Urothelium cell line (cell line): ENCODE measurements at regions not wholly inside any gene's neighbourhood (a gene's known extent, or its start where the extent isn't known, plus 50 kb on each side); places are given as distances from the start of the nearest gene placed in this dataset.

Experiments used
- DNase-seq: peaks from one replicate; pipeline ENCODE4 v3.0.0; 2011; ENCODE audit warnings: low spot score, mixed read lengths
- FAIRE-seq: peaks from 2 replicates; lab custom pipeline; 2011; peaks lifted over from hg19 to GRCh38; lab: Jason Lieb, UNC

DNA sequence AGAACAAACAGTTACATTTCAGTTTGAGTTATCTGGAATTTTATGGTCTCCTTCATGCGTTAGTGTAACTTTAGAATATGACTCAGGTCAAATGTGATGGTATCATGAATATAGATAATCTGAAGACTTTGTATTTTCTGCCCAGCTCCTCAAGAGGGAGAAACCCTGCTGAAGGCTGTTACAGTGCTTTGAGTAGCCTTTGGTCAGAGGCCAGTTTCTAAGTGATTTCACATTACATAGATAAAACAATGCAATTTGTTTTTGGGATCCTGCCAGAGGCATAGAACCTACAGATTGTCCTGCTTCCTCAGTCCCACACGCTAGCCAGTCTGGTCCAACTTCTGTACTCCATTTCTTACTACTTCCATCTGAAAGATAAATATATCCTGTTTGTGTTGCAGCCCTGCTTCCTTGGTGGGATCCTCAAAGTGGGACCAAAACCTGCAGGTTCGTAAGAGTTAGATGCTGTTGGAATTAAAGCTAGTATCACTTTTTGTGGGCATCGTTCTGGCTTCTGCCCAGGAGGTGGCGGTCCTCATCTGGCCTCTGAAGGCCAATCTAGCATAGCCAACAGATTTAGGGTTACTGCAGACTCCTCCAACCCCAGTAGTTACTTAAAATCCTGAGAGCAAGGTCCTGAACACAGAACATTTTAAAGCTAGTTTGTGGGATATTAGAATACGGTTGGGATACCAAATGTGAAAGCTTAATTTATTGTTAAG, 645.8 kb upstream of the USP24 start:
- FAIRE-seq, result no peak
- no peak for DNase-seq

GRCh38 chr1:55860326-55860725, 645.2 kb upstream of the USP24 start:
- no peak for DNase-seq
- FAIRE-seq, result no peak

DNA sequence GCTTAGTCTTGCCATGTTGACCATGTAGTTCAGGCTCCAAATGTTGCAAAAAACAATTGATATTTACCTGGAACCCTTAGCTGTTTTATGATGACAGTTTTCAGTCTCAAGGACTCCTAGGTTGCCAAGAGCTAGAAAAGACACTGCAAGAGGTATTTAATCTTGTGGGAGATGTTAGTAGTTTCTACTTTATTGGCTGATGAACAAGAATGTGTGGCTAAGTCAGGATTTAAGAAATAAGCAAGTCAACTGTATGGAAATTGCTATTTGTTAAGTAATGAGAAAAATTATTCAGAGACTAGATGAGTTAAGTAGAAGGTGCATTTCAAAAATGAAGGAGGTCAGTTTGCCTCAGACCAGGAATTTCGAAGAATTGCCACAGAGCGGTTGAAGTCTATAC, 639.7 kb upstream of the USP24 start:
- FAIRE-seq (no peak), DNase-seq (no peak)

DNA sequence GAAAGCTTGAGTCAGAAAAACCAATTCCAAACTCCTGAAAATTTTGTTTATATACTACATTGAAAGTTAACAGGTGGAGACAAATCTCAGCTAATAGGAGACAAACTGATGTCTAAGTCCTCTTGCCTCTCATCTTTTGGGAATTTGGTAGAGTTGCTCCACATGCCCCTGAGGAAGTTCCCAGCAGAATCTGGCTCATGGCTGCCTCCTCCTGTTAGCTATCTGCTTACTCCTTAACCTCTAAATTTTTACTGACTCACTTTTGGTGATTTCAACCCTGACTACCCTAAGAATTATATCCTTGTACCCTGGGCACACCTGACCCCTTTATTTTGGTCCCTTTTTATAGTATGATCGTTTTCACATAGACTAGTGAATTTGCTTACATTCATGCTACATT, 633.7 kb upstream of the USP24 start:
- FAIRE-seq (no peak), DNase-seq (no peak)

- FAIRE-seq (no peak), DNase-seq (no peak)
These were observed 630.9 kb upstream of the USP24 start for GRCh38 chr1:55846051-55846450.

DNA sequence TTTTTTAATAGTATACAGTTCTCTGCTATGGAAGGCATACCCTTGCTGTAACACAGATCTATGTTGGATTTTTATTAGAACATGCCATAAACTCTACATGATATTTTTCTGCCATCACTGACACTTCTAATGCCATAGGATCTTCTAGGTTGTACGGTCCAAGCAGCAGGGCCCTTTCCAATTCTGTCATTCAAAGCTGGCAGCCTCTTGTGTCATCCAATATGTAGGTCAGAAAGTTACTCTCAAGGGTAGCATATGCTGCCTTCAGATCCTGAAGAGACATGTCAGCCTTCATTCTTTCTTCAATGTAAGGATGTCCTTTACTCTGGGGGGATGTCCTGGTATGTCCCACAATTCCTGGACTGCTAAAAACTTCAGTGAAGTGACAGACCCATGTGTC, 629.2 kb upstream of the USP24 start:
- DNase-seq (no peak), FAIRE-seq (no peak)

DNA sequence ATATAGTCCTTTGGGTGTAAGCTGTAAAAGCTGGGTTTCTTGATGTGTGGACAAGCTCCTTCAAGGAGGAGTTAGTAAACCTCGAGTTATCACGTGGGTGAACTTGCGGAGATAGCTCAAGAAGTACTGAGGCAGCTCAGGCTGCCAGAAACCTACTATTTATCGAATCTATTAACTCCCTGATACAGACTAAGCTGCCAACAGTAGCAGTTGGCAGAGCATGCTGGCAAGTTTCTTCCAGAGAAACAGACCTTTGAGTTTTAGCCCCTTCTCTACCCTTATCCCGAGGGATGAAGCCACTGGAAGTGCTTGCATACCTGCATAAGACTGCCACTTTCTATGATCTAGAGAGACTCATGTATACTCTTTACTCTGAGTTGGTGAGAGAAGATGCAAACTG, 624.5 kb upstream of the USP24 start:
- FAIRE-seq (no peak), DNase-seq (no peak)

- no peak for DNase-seq
- no peak for FAIRE-seq
These were observed 624.1 kb upstream of the USP24 start for GRCh38 chr1:55839221-55839620.

- FAIRE-seq (no peak), DNase-seq (no peak)
These were observed 620.9 kb upstream of the USP24 start for GRCh38 chr1:55836086-55836485.

- DNase-seq, result no peak
- FAIRE-seq, result no peak
These were observed 618.4 kb upstream of the USP24 start for GRCh38 chr1:55833529-55834091.

DNA sequence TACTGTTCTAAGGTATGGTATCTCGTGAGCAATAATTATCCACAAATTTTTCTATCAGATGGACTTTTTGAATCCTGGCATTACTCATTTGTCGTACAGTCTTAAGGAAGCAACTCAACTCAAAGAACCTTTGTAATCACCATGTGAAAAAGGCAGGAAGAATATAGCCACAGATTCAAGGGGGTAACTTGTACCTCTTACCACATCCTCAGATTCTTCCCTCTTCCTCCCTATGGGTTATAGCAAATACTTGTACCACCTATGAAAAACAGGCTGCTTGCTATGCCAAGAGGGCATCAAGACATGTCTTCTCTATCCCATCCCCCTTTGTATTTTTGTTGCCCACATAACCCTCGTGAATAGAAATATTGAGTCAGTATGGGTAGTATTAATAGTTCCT, 616.6 kb upstream of the USP24 start:
- FAIRE-seq (no peak), DNase-seq (no peak)

DNA sequence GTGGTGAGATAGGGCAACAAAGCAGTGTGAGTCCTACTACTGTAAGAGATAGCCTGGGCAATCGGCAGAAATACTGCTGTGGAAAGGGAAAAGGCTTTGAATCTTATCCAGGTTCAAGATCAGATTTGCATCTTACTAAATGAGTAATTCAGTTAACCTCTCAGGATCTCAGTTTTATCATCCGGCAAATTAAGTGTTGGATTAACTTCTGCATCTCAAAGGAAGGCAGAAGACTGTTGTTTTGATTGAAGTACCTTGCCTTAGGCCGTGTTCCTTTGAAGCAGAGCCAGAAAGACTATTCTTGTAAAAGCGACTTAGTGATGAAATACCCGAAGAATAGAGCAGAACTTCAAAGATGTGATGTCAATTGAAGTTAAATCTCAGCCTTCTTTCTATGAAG, 612.9 kb upstream of the USP24 start:
- DNase-seq, result no peak
- FAIRE-seq, result peak; percentile 13

DNA sequence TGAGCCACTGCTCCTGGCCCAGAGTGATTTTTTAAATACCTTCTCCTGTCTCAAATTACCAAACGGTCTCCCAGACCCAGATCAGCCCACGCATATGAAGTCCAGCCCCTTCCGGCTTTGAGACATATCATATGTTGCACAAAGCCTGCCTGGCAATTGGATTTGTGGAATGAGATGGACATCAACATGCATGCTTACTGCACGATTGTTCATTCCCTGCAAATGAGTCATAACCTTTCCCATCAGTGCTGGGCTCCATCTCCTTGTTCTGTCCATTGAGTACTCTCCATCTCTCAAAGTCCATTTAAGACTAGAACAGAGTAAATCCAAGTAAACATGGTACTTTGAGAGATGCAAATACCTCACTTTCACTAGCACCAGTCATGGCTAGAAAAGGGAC, 612.2 kb upstream of the USP24 start:
- FAIRE-seq, result peak; percentile 5
- peak; percentile 65 for DNase-seq

DNA sequence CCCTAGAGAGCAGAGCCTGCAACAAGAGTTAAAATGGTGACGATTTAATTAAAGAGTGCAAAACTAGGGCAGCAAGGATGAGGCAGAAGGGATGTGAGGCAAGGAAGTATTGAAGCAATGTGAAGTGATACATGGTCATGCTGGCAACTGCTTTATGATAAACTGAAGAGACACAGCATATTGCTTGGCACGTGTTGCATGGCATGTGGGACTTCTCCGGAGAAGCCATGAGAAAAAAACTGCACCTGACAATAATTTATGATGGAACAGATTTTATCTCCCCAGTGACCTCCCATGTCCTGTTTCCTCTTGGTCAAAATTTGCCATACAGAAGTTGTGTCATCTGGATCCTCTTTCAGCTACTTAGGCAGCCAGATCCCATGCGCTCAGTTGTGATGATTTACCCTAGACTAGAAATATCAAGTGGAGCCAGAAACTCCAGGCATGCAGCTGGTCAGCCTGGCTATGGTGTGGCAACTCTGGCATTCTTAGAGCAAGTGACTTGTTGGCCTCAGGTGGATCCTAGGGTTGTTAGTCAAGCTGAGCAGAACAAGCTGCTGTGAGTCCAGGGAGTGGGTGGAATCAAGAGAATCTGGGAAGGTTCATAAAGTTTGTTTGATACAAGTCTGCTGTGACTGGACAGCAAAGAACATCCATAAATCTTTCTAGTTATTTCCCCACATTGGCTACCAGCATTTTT, 611.4 kb upstream of the USP24 start:
- peak; percentile 9 for FAIRE-seq
- no peak for DNase-seq

- FAIRE-seq (no peak), DNase-seq (no peak)
These were observed 610.3 kb upstream of the USP24 start for GRCh38 chr1:55825461-55825860.

- FAIRE-seq, result no peak
- DNase-seq, result no peak
These were observed 609.1 kb upstream of the USP24 start for GRCh38 chr1:55824251-55824640.

DNA sequence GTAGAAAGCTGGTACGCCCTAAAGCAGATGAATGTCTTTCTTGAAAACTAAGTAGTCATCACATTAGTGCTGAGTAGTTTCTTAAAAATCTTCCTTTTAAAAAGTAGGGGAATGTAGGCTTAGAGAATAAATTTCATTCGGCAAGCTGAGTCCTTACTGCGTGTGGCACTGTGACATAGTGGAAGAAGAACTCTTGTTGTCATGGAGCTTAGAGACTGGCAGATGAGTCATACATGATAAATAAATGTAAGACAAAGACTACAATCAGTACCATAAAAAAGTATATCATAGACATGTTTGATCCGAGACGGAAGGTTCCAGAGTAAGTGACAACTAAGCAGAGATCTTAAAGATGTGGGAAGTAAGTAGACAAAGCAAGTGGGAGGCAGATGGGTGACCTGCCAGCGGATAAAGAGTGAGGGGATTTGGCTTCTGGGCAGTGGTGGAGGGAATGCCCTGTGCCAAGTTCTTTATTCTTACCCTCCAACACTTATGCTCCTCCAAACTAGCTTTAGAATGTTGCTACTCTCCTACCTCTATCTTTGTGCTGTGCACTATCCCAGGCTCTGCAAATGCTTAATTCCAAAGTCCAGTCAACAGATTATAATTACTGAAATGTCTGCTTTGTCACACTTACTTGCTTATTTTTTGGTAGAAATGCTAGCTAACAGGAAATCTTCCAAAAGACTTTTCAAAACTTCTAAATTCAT, 608.5 kb upstream of the USP24 start:
- no peak for FAIRE-seq
- DNase-seq, result peak; percentile 44

- no peak for DNase-seq
- FAIRE-seq, result no peak
These were observed 607.7 kb upstream of the USP24 start for GRCh38 chr1:55822891-55823290.

DNA sequence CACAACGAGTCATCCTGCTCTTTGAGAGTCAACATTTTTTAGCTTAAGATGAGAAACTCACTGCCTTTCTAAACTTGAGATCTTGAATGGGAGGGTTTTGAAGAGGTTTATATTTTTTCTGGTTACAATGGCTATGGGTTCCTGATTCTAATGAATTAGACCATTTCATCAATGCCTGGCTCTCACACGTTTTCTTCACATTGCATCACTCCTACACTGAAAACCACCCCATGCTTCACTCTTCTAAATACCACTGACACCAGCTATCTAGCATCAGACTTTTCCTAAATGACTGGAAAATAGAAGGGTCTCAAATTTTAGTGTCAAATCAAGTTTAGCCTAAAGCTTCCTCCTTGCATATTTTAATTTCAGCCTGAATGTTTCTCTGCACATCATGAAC, 606.1 kb upstream of the USP24 start:
- FAIRE-seq (no peak), DNase-seq (no peak)

DNA sequence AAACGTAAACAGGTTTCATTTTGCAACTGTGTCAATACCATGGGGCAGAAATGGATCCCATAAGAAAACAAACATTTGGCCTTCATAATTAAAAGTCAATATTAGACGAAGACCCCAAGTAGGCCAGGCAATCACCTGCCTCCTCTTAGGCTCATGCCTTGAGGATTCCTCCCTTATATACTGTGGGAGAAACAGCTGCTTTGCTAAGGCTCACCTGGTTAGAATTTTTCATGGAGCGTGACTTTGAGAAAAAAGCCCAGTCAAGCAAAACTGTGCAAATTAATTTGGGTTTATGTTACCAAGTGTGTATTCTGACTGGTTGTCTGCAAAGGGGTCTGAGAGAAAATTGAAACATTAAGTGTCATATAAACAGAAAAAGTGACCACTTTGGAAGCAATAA, 605.3 kb upstream of the USP24 start:
- FAIRE-seq, result no peak
- no peak for DNase-seq

GRCh38 chr1:55819011-55819410, 603.8 kb upstream of the USP24 start:
- no peak for FAIRE-seq
- no peak for DNase-seq
